ENCODE measurements at regions not wholly inside any gene's neighbourhood (a gene's known extent, or its start where the extent isn't known, plus 50 kb on each side); places are given as distances from the start of the nearest gene placed in this dataset.

DNA sequence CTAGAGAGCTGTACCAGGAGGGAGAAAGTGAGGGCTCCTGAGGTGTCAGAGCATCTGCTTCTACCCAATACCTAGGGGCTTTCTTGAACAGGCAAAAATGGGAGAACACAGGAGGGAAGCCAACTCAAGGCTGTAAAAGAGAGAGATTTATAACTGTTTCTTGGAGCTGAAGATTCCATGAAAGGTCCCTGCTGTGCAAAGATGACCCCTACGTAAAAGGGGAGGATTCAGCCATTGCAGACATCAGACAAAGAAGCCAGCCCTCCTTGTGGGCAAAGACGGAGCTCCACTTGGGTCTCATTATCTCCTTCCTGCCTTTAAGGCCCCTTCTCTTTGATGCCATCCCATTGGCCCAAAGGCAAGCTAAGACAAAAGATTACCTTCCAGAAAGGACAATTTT is 524.1 kb upstream of the CAMK1G start:
- H3K9me3 Mint-ChIP-seq: no peaks in the 10 kb centered on the region
- H3K27me3 Mint-ChIP-seq (ENCODE audit: low read depth): no peaks in the 10 kb centered on the region
- no peak overlapping the region for H3K27ac Mint-ChIP-seq
- DNase-seq: no peak
- no peak overlapping the region for H3K4me3 Mint-ChIP-seq
- ATAC-seq (replicated peaks in 1 of 2): no peak
- H3K36me3 Mint-ChIP-seq (ENCODE audit: insufficient read depth in 2 of 2): no peaks in the 10 kb centered on the region
- no peaks in the 10 kb centered on the region for H3K4me1 Mint-ChIP-seq (ENCODE audit: low read depth)

- no peaks in the 10 kb centered on the region for H3K36me3 Mint-ChIP-seq (ENCODE audit: insufficient read depth in 2 of 2)
- no peaks in the 10 kb centered on the region for H3K4me1 Mint-ChIP-seq (ENCODE audit: low read depth)
- no peak overlapping the region for H3K4me3 Mint-ChIP-seq
- DNase-seq: no peak
- no peaks in the 10 kb centered on the region for H3K27me3 Mint-ChIP-seq (ENCODE audit: low read depth)
- no peaks in the 10 kb centered on the region for H3K9me3 Mint-ChIP-seq
- no peak overlapping the region for H3K27ac Mint-ChIP-seq
- ATAC-seq (replicated peaks in 1 of 2): no peak
Observed at GRCh38 chr1:209059981-209060380, 523.5 kb upstream of the CAMK1G start.

- H3K27ac Mint-ChIP-seq: no peak overlapping the region
- ATAC-seq (replicated peaks in 1 of 2): no peak
- H3K4me1 Mint-ChIP-seq (ENCODE audit: low read depth): no peaks in the 10 kb centered on the region
- no peak for DNase-seq
- H3K36me3 Mint-ChIP-seq (ENCODE audit: insufficient read depth in 2 of 2): no peaks in the 10 kb centered on the region
- H3K27me3 Mint-ChIP-seq (ENCODE audit: low read depth): no peaks in the 10 kb centered on the region
- peaks cover 0 to 1% of the 10 kb centered on the region in 2 donors for H3K9me3 Mint-ChIP-seq
- H3K4me3 Mint-ChIP-seq: no peak overlapping the region
Observed at GRCh38 chr1:209062081-209062620, 521.4 kb upstream of the CAMK1G start.

DNA sequence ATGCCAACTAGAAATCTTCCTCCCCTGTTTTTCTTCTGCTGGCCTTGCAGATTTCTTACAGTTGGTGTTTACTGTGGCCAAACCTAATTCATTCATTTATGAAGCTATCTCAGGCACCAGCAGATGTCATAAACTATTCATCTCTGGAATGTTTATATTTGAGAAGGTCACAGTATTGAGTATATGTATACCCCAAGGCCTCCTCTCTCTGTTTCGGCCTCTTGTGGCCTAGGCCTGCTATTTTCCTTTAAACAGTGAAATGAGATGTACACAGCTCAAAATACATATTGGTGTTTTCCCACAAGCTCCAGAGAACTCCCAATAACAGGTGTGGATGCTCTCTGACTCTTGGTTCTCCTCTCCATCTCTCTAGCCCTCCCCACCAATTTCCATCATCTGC is 520.7 kb upstream of the CAMK1G start:
- H3K36me3 Mint-ChIP-seq (ENCODE audit: insufficient read depth in 2 of 2): no peaks in the 10 kb centered on the region
- H3K27ac Mint-ChIP-seq: no peak overlapping the region
- H3K4me3 Mint-ChIP-seq: no peak overlapping the region
- H3K4me1 Mint-ChIP-seq (ENCODE audit: low read depth): no peaks in the 10 kb centered on the region
- no peak for ATAC-seq (replicated peaks in 1 of 2)
- peaks cover 0 to 1% of the 10 kb centered on the region in 2 donors for H3K9me3 Mint-ChIP-seq
- no peak for DNase-seq
- no peaks in the 10 kb centered on the region for H3K27me3 Mint-ChIP-seq (ENCODE audit: low read depth)

GRCh38 chr1:209063767-209064659 is 519.5 kb upstream of the CAMK1G start:
- no peak for ATAC-seq (replicated peaks in 1 of 2)

GRCh38 chr1:209064850-209065706 is 518.4 kb upstream of the CAMK1G start:
- Mint-ChIP-seq H3K27me3 (ENCODE audit: low read depth) (no peaks in the 10 kb centered on the region), H3K4me3 (no peak overlapping the region), H3K4me1 (ENCODE audit: low read depth) (no peaks in the 10 kb centered on the region), H3K36me3 (ENCODE audit: insufficient read depth in 2 of 2) (no peaks in the 10 kb centered on the region), H3K9me3 (peaks cover 0 to 1% of the 10 kb centered on the region in 2 donors), H3K27ac (no peak overlapping the region)
- ATAC-seq (replicated peaks in 1 of 2): no peak
- DNase-seq: no peak

More at GRCh38 chr1:209063767-209064659, 519.5 kb upstream of the CAMK1G start:
- H3K36me3 Mint-ChIP-seq (ENCODE audit: insufficient read depth in 2 of 2): no peaks in the 10 kb centered on the region
- H3K4me3 Mint-ChIP-seq: no peak overlapping the region
- DNase-seq: no peak
- no peak overlapping the region for H3K27ac Mint-ChIP-seq
- H3K27me3 Mint-ChIP-seq (ENCODE audit: low read depth): no peaks in the 10 kb centered on the region
- no peaks in the 10 kb centered on the region for H3K4me1 Mint-ChIP-seq (ENCODE audit: low read depth)
- H3K9me3 Mint-ChIP-seq: peaks cover 0 to 1% of the 10 kb centered on the region in 2 donors

GRCh38 chr1:209072481-209072880 is 511.0 kb upstream of the CAMK1G start:
- H3K4me1 Mint-ChIP-seq (ENCODE audit: low read depth): no peaks in the 10 kb centered on the region
- H3K4me3 Mint-ChIP-seq: no peak overlapping the region
- H3K36me3 Mint-ChIP-seq (ENCODE audit: insufficient read depth in 2 of 2): no peaks in the 10 kb centered on the region
- H3K9me3 Mint-ChIP-seq: no peaks in the 10 kb centered on the region
- H3K27ac Mint-ChIP-seq: no peak overlapping the region
- ATAC-seq (replicated peaks in 1 of 2) (no peak), DNase-seq (no peak)
- H3K27me3 Mint-ChIP-seq (ENCODE audit: low read depth): peaks cover 5% of the 10 kb centered on the region

DNA sequence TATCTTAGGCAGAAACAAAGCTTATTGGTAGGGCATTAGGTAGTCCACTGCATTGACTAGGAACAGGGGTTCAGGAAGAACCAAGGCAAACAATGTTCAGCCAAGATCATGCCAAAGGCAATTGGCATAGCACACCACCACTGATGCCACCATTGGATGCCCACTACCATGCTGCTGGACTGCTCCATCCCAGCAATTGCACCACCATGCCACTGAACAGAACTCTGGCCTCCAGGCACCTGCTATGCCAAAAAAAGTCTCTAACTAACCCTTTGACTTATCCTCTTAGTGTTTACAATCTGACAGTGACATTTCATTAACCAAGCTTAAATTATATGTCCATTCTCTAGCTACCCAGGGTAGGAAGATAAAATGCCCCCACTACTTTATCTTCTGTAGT is 509.6 kb upstream of the CAMK1G start:
- Mint-ChIP-seq H3K36me3 (ENCODE audit: insufficient read depth in 2 of 2) (no peaks in the 10 kb centered on the region), H3K9me3 (no peaks in the 10 kb centered on the region), H3K4me3 (no peak overlapping the region), H3K27me3 (ENCODE audit: low read depth) (peaks cover 5% of the 10 kb centered on the region), H3K27ac (no peak overlapping the region), H3K4me1 (ENCODE audit: low read depth) (no peaks in the 10 kb centered on the region)
- ATAC-seq (replicated peaks in 1 of 2) (no peak), DNase-seq (no peak)

DNA sequence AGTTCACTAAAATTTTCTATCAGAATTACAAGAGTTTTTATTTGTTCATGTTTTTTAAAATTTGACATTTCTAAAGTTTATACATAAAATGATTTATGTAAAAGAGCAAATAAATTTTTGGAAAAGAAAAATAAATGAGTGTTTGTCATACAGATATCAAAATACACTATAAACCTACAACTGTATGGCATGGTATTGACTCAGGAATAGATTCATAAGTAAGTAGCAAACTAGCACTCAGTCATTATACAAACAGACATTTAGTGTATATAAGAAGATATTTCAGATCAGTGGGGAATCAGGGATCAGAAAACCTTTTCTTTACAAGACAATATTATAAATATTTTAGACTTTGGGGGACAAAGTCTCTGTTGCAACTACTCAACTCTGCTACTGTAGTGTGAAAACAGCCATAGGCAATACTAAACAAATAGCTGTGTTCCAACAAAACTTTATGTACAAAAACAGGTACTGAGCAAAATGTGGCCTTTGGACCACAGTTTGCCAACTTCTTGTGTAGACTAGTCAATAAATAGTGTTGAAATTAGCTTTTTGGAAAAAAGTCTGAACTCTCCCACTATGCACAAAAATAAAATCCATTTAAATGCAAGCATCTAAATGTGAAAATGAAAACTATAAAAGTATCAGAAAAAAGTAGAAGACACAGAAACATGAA is 508.8 kb upstream of the CAMK1G start:
- H3K36me3 Mint-ChIP-seq (ENCODE audit: insufficient read depth in 2 of 2): no peaks in the 10 kb centered on the region
- H3K27ac Mint-ChIP-seq: no peak overlapping the region
- ATAC-seq (replicated peaks in 1 of 2): no peak
- H3K4me3 Mint-ChIP-seq: no peak overlapping the region
- DNase-seq: no peak
- peaks cover 5% of the 10 kb centered on the region for H3K27me3 Mint-ChIP-seq (ENCODE audit: low read depth)
- no peaks in the 10 kb centered on the region for H3K9me3 Mint-ChIP-seq
- H3K4me1 Mint-ChIP-seq (ENCODE audit: low read depth): no peaks in the 10 kb centered on the region

GRCh38 chr1:209076688-209077087 is 506.8 kb upstream of the CAMK1G start:
- DNase-seq: no peak
- no peak overlapping the region for H3K27ac Mint-ChIP-seq
- ATAC-seq (replicated peaks in 1 of 2): no peak
- H3K27me3 Mint-ChIP-seq (ENCODE audit: low read depth): peaks cover 10% of the 10 kb centered on the region
- no peaks in the 10 kb centered on the region for H3K36me3 Mint-ChIP-seq (ENCODE audit: insufficient read depth in 2 of 2)
- no peaks in the 10 kb centered on the region for H3K9me3 Mint-ChIP-seq
- no peak overlapping the region for H3K4me3 Mint-ChIP-seq
- H3K4me1 Mint-ChIP-seq (ENCODE audit: low read depth): no peaks in the 10 kb centered on the region

DNA sequence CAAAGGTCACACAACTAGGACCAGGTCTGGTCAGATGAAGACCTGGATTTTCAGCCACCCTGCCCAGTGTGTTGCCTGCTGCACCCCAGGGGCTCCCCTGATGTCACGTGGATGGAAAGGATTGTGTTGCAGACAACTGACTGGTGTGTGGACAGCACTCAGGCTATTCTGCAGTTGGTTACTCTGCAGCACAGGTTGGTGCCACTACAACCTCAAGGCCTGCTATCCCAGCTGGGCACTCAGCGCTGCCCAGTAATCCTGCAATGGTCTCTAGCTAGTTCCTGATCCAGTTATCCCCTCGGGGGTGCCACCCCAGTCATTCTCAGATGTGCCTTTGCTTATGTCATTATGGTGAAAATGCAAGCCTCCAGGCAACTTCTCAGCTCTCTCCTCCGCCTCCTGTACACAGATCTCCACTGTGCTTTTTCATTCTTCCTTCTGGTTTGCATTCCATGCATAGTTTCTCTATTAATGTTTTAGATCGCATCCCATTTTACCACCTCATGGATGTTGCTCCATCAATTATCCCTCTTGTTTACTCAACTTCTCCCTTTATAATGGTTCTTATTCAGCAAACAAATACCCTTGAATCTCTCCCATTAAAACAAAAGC is 503.2 kb upstream of the CAMK1G start:
- no peaks in the 10 kb centered on the region for H3K36me3 Mint-ChIP-seq (ENCODE audit: insufficient read depth in 2 of 2)
- no peak overlapping the region for H3K27ac Mint-ChIP-seq
- no peak overlapping the region for H3K4me3 Mint-ChIP-seq
- ATAC-seq (replicated peaks in 1 of 2): no peak
- H3K27me3 Mint-ChIP-seq (ENCODE audit: low read depth): peaks cover 8% of the 10 kb centered on the region
- H3K9me3 Mint-ChIP-seq: no peaks in the 10 kb centered on the region
- no peak for DNase-seq
- no peaks in the 10 kb centered on the region for H3K4me1 Mint-ChIP-seq (ENCODE audit: low read depth)

DNA sequence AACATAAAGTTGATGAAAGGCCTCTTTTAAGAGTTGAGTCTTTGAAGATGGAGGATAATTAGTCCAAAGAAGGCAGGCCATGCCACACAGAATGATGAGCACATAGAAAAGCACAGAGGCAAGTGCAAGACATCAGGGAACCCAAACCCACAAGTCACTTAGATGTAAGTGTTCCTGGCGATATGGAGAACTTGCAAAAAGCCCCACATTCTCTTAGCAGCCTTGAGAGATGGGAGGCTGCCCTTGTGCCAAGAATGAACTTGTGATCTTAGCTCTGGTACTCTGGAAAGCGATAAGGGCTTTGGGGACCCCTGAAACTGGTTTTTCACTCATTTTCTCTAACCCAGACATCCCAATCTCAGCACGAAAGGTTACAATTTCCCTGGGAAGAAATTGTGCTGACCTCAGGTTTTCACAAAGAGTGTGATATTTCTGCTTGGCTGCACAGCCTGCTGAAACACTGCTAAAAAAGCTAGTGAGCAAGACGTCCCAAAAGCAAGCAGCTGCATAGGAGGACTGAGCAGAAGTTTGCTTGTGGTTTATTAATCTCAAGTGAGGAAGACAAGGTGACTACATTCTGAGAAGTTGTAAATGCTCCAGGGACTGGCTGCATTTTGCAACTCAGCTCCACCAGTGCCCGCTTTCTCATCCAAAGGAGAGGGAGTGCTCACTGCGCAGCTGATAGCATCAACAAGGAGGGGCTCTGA is 496.9 kb upstream of the CAMK1G start:
- Mint-ChIP-seq H3K36me3 (ENCODE audit: insufficient read depth in 2 of 2) (no peaks in the 10 kb centered on the region), H3K9me3 (peaks cover 2 to 3% of the 10 kb centered on the region in 2 donors), H3K4me3 (no peak overlapping the region), H3K27me3 (ENCODE audit: low read depth) (peaks cover 8% of the 10 kb centered on the region), H3K4me1 (ENCODE audit: low read depth) (no peaks in the 10 kb centered on the region), H3K27ac (no peak overlapping the region)
- no peak for ATAC-seq (replicated peaks in 1 of 2)
- no peak for DNase-seq

Measured in activated T-cell treated with anti-CD3 and anti-CD28 coated beads, Interleukin-2, amount 50 U/mL, for 72 hours (primary cell).